HG03354 (cell line): ENCODE measurements at regions not wholly inside any gene's neighbourhood (a gene's known extent, or its start where the extent isn't known, plus 50 kb on each side); places are given as distances from the start of the nearest gene placed in this dataset.

Source experiments
- ATAC-seq: cut with Tn5 transposase; IDR thresholded peaks from one replicate; pipeline ENCODE4 v1.9.1; 2021; ENCODE audit warnings: mild to moderate bottlenecking; ENCODE audit not compliant: unreplicated experiment, poor library complexity, severe bottlenecking

- ATAC-seq, result no peak
Observed at GRCh38 chr10:21191512-21191911, 294.4 kb upstream of the NEBL start.

- no peak for ATAC-seq
Observed at GRCh38 chr10:21184984-21185383, 287.9 kb upstream of the NEBL start.

- no peak for ATAC-seq
Observed at GRCh38 chr10:21184216-21184615, 287.1 kb upstream of the NEBL start.

GRCh38 chr10:21183025-21183424 is 285.9 kb upstream of the NEBL start:
- ATAC-seq, result no peak

- ATAC-seq, result no peak
Observed at GRCh38 chr10:21181451-21181850, 284.3 kb upstream of the NEBL start.

- ATAC-seq, result no peak
Observed at GRCh38 chr10:21180604-21181003, 283.5 kb upstream of the NEBL start.

- ATAC-seq, result no peak
Observed at GRCh38 chr10:21176934-21177480, 279.9 kb upstream of the NEBL start.

- no peak for ATAC-seq
Observed at GRCh38 chr10:21175797-21176196, 278.7 kb upstream of the NEBL start.

GRCh38 chr10:21174715-21175495 is 277.8 kb upstream of the NEBL start:
- no peak for ATAC-seq

GRCh38 chr10:21173802-21174714 is 276.9 kb upstream of the NEBL start:
- ATAC-seq, result peak; percentile 76

GRCh38 chr10:21172930-21173801 is 276.1 kb upstream of the NEBL start:
- ATAC-seq, result peak; percentile 14

GRCh38 chr10:21172542-21172929 is 275.4 kb upstream of the NEBL start:
- ATAC-seq, result no peak

- no peak for ATAC-seq
Observed at GRCh38 chr10:21171936-21172541, 274.9 kb upstream of the NEBL start.

GRCh38 chr10:21171197-21171935 is 274.3 kb upstream of the NEBL start:
- no peak for ATAC-seq

GRCh38 chr10:21170216-21170615 is 273.1 kb upstream of the NEBL start:
- no peak for ATAC-seq

- no peak for ATAC-seq
Observed at GRCh38 chr10:21169271-21169670, 272.2 kb upstream of the NEBL start.

- ATAC-seq, result no peak
Observed at GRCh38 chr10:21167288-21168010, 270.3 kb upstream of the NEBL start.
